HepG2 (cell line): ENCODE measurements at regions not wholly inside any gene's neighbourhood (a gene's known extent, or its start where the extent isn't known, plus 50 kb on each side); places are given as distances from the start of the nearest gene placed in this dataset.

Experiments
- ATAC-seq: fragments of 200-7000 bp; cut with Tn5 transposase; 3 replicates; pipeline ENCODE4 v1.9.1; 2020; ENCODE audit warnings: mild to moderate bottlenecking, moderate library complexity
- BruUV-seq: library from RNA; stranded (reverse); fragments of 400-500 nt; replicated peaks from 2 replicates; lab custom pipeline; 2021; lab: Mats Ljungman, UMichigan
- CTCF ChIA-PET: fragments of 300-600 bp; formaldehyde crosslinking; extraction: SDS; loops from one replicate; lab custom pipeline; 2021; ENCODE audit warnings: low total read pairs, inconsistent platforms, low intra/inter-chr PET ratio; lab: Yijun Ruan, JAX
- POLR2A ChIA-PET: fragments of 350-600 bp; sonication (Branson Sonifier 250); formaldehyde crosslinking; loops from one replicate; lab custom pipeline; 2020; ENCODE audit warnings: antibody characterized with exemption, inconsistent platforms; lab: Yijun Ruan, JAX
- DNase-seq: peaks from one replicate; pipeline ENCODE4 v3.0.0-alpha.2; 2015; ENCODE audit warnings: low spot score
- FAIRE-seq: peaks from 3 replicates; lab custom pipeline; 2011; peaks lifted over from hg19 to GRCh38; lab: Jason Lieb, UNC
- H2AFZ ChIP-seq: one replicate; pipeline ENCODE4 v1.6.1; 2011; ENCODE audit warnings: low read length, inconsistent platforms
- H3K27ac ChIP-seq: fragments of 300-600 bp; 3 replicates; pipeline ENCODE4 v1.8.0; 2011; ENCODE audit warnings: mixed run types, mild to moderate bottlenecking, mixed read lengths, low read length, inconsistent platforms; ENCODE audit not compliant: insufficient read depth; ENCODE audit errors: extremely low read length
- H3K27me3 ChIP-seq, 2 experiments: fragments of 200-600 bp in 1 of 2; 2 replicates in 1 of 2; 3 replicates in 1 of 2; pipeline versions ENCODE4 v1.6.0 to v1.8.0; 2011; ENCODE audit warnings: low read length in 2 of 2, mild to moderate bottlenecking in 2 of 2, moderate library complexity in 2 of 2, inconsistent platforms in 1 of 2; ENCODE audit not compliant: insufficient read depth in 2 of 2, control insufficient read depth in 1 of 2
- H3K36me3 ChIP-seq, 2 experiments: fragments of 200-600 bp in 1 of 2; replicated peaks in 1 of 2; 2 replicates in 1 of 2; 3 replicates in 1 of 2; pipeline versions ENCODE4 v1.5.1 to v1.8.0; 2011; ENCODE audit warnings: low read length in 2 of 2, inconsistent platforms in 1 of 2; ENCODE audit not compliant: insufficient read depth in 2 of 2, control insufficient read depth in 1 of 2
- H3K4me1 ChIP-seq: 2 replicates; pipeline ENCODE4 v1.5.1; 2012; ENCODE audit warnings: low read length, inconsistent platforms; ENCODE audit not compliant: insufficient read depth
- H3K4me2 ChIP-seq: 2 replicates; pipeline ENCODE4 v1.6.0; 2011; ENCODE audit warnings: low read depth, low read length, inconsistent platforms
- H3K4me3 ChIP-seq, 3 experiments: fragments of 200-600 bp in 1 of 3; sonication (generic), shearing (Covaris generic) in 1 of 3; replicated peaks in 1 of 3; 2 replicates each; pipeline ENCODE4 v1.5.1; 2011 to 2016; ENCODE audit warnings: low read length in 3 of 3, inconsistent platforms in 2 of 3, low read depth in 2 of 3, mild to moderate bottlenecking in 2 of 3, control low read depth in 1 of 3, mixed read lengths in 1 of 3; ENCODE audit not compliant: insufficient read depth in 1 of 3
- H3K79me2 ChIP-seq: one replicate; pipeline ENCODE4 v1.6.1; 2011; ENCODE audit warnings: low read length, inconsistent platforms; ENCODE audit not compliant: insufficient read depth
- H3K9ac ChIP-seq: 2 replicates; pipeline ENCODE4 v1.6.0; 2011; ENCODE audit warnings: mild to moderate bottlenecking, low read depth, low read length, inconsistent platforms; ENCODE audit not compliant: insufficient read depth
- H3K9me3 ChIP-seq: 2 replicates; pipeline ENCODE4 v1.5.1; 2012; ENCODE audit warnings: mild to moderate bottlenecking, low read length
- H4K20me1 ChIP-seq: 2 replicates; pipeline ENCODE4 v1.6.0; 2011; ENCODE audit warnings: inconsistent platforms, mild to moderate bottlenecking, low read length, moderate library complexity; ENCODE audit not compliant: insufficient read depth
- ARNT2 ChIP-seq: sonication (generic); formaldehyde crosslinking; IDR thresholded peaks from 2 replicates; pipeline ENCODE4 v1.8.0; 2022; ENCODE audit warnings: mild to moderate bottlenecking, low read depth, missing genetic modification reagents, moderate library complexity
- BRD4 ChIP-seq: sonication (generic); formaldehyde crosslinking; IDR thresholded peaks from 2 replicates; pipeline ENCODE4 v1.4.0; 2020; ENCODE audit warnings: missing genetic modification reagents
- HHEX ChIP-seq: IDR thresholded peaks from 2 replicates; pipeline ENCODE4 v1.6.1; 2016; ENCODE audit warnings: control low read depth
- MTF1 ChIP-seq: sonication (generic); formaldehyde crosslinking; IDR thresholded peaks from 2 replicates; pipeline ENCODE4 v1.5.0; 2020; ENCODE audit warnings: missing genetic modification reagents
- PTBP1 ChIP-seq: fragments of 200-400 bp; formaldehyde crosslinking; IDR thresholded peaks from 2 replicates; pipeline ENCODE4 v1.6.1; 2018; ENCODE audit warnings: low read length, low read depth; ENCODE audit not compliant: poor library complexity, severe bottlenecking
- TAF1 ChIP-seq: sonication (generic); formaldehyde crosslinking; IDR thresholded peaks from 2 replicates; pipeline ENCODE4 v1.4.0; 2020; ENCODE audit warnings: missing genetic modification reagents
- ZKSCAN1 ChIP-seq: fragments of 150-350 bp; IDR thresholded peaks from 2 replicates; pipeline ENCODE4 v1.6.1; 2014; ENCODE audit warnings: low read length
- ZMYM3 ChIP-seq: sonication (generic); formaldehyde crosslinking; IDR thresholded peaks from 2 replicates; pipeline ENCODE4 v1.5.1; 2020; ENCODE audit warnings: mild to moderate bottlenecking, missing genetic modification reagents
- ZNF33B ChIP-seq: sonication (generic); formaldehyde crosslinking; IDR thresholded peaks from 2 replicates; pipeline ENCODE4 v1.5.1; 2020; ENCODE audit warnings: mild to moderate bottlenecking, missing genetic modification reagents
- ZNF788 ChIP-seq: sonication (generic); formaldehyde crosslinking; IDR thresholded peaks from 2 replicates; pipeline ENCODE4 v1.5.0; 2020; ENCODE audit warnings: mild to moderate bottlenecking, missing genetic modification reagents, borderline replicate concordance
- WGBS: methylation state at CpG from one replicate; pipeline ENCODE4 v1.1.6; 2017; ENCODE audit warnings: low lambda C conversion rate; 5-methylcytosine and 5-hydroxymethylcytosine counted together
- in situ Hi-C: cut with HindIII; loops from 2 replicates; pipeline ENCODE4 v1.10.0; 2017; ENCODE audit warnings: low pct_unique_long_range_greater_than_20kb; ENCODE audit not compliant: extremely low pct_ligation_motif_present
- intact Hi-C: fragments of 100-400 bp; cut with micrococcal nuclease; formaldehyde crosslinking; loops from one replicate; pipeline ENCODE4 v1.10.0; 2022; ENCODE audit not compliant: unreplicated experiment
- TF ChIP-seq, protein P1 (sequence below): sonication (generic); formaldehyde crosslinking; IDR thresholded peaks from 2 replicates; pipeline ENCODE4; 2020; ENCODE audit warnings: missing genetic modification reagents, mild to moderate bottlenecking, borderline replicate concordance

GRCh38 chr10:16186564-16186963 lies 250.2 kb upstream of the PTER start:
- ChIA-PET POLR2A (no interaction called here), CTCF (no interaction called here)
- in situ Hi-C loops: no loop called here
- TF ChIP-seq PTBP1: no peak
- no peak for TF ChIP-seq TAF1 (CRISPR knock-in tag)
- WGBS: 8% methylated on average over 3 of the region's 3 CpGs
- ATAC-seq (no peak), FAIRE-seq (no peak), DNase-seq (no peak)
- no peaks in the 10 kb centered on the region for H3K4me1 ChIP-seq
- no peak overlapping the region for H3K4me2 ChIP-seq
- no peaks in the 10 kb centered on the region; a peak in 1 of 5 replicates for H3K27me3 ChIP-seq
- BruUV-seq: no TSS peak
- H4K20me1 ChIP-seq: no peaks in the 10 kb centered on the region
- no peak overlapping the region for H3K9ac ChIP-seq
- intact Hi-C loops: no loop called here
- H3K36me3 ChIP-seq: no peaks in the 10 kb centered on the region
- peaks cover 8% of the 10 kb centered on the region; the same call in 1 of the 2 replicates for H3K9me3 ChIP-seq
- no peak overlapping the region for H2AFZ ChIP-seq
- H3K27ac ChIP-seq: no peak overlapping the region
- no peak overlapping the region for H3K4me3 ChIP-seq
- no peaks in the 10 kb centered on the region for H3K79me2 ChIP-seq

DNA sequence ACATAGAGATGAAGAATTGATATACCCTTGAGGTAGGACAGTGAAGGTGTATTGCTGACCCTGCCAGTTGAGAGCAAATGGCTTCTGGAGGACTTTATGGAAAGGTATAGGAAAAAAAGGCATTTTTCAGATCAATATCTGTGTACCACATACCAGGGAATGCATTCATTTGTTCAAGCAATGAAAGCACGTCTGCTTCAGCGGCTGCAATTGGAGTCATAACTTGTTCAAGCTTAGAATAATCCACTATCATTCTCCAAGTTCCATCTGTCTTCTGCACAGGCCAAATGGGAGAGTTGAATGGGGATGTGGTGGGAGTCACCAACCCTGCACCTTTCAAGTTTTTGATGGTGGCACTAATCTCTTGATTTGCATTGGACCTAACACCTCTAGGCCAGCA lies 249.6 kb upstream of the PTER start:
- Histone ChIP-seq H3K4me3 (no peak overlapping the region), H3K9me3 (peaks cover 8% of the 10 kb centered on the region; the same call in 1 of the 2 replicates), H3K4me1 (no peaks in the 10 kb centered on the region), H4K20me1 (no peaks in the 10 kb centered on the region), H3K4me2 (no peak overlapping the region), H3K27me3 (no peaks in the 10 kb centered on the region; a peak in 1 of 5 replicates), H3K9ac (no peak overlapping the region), H2AFZ (no peak overlapping the region), H3K27ac (no peak overlapping the region), H3K36me3 (no peaks in the 10 kb centered on the region), H3K79me2 (no peaks in the 10 kb centered on the region)
- no peak for TF ChIP-seq ZMYM3 (CRISPR knock-in tag)
- TF ChIP-seq HHEX (CRISPR knock-in tag): no peak
- TF ChIP-seq, protein P1, sequence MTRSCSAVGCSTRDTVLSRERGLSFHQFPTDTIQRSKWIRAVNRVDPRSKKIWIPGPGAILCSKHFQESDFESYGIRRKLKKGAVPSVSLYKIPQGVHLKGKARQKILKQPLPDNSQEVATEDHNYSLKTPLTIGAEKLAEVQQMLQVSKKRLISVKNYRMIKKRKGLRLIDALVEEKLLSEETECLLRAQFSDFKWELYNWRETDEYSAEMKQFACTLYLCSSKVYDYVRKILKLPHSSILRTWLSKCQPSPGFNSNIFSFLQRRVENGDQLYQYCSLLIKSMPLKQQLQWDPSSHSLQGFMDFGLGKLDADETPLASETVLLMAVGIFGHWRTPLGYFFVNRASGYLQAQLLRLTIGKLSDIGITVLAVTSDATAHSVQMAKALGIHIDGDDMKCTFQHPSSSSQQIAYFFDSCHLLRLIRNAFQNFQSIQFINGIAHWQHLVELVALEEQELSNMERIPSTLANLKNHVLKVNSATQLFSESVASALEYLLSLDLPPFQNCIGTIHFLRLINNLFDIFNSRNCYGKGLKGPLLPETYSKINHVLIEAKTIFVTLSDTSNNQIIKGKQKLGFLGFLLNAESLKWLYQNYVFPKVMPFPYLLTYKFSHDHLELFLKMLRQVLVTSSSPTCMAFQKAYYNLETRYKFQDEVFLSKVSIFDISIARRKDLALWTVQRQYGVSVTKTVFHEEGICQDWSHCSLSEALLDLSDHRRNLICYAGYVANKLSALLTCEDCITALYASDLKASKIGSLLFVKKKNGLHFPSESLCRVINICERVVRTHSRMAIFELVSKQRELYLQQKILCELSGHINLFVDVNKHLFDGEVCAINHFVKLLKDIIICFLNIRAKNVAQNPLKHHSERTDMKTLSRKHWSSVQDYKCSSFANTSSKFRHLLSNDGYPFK (CRISPR knock-in tag): no peak
- no peak for TF ChIP-seq ARNT2 (CRISPR knock-in tag)
- TF ChIP-seq ZNF788: no peak
- no peak for TF ChIP-seq ZNF33B (CRISPR knock-in tag)
- no peak for TF ChIP-seq ZKSCAN1
- TF ChIP-seq MTF1 (CRISPR knock-in tag): no peak
- no peak for TF ChIP-seq BRD4 (CRISPR knock-in tag)
- in situ Hi-C loops: no loop called here
- FAIRE-seq (no peak), DNase-seq (no peak), ATAC-seq (no peak)
- intact Hi-C loops: no loop called here
- no TSS peak for BruUV-seq
- CTCF ChIA-PET: no interaction called here
- POLR2A ChIA-PET: no interaction called here
- WGBS: 0% methylated on average over 2 of the region's 2 CpGs
